HL-60 (cell line): ENCODE measurements at regions not wholly inside any gene's neighbourhood (a gene's known extent, or its start where the extent isn't known, plus 50 kb on each side); places are given as distances from the start of the nearest gene placed in this dataset.

Source experiments
- DNase-seq, 2 experiments: peaks; one replicate each; pipeline ENCODE4 v3.0.0-alpha.2; 2010 to 2020; ENCODE audit warnings: low read depth in 1 of 2, low spot score in 1 of 2
- H3K27ac ChIP-seq: fragments of 250-450 bp; sonication (Bioruptor Pico); replicated peaks from 2 replicates; pipeline ENCODE4 v1.5.1; 2020; ENCODE audit warnings: mild to moderate bottlenecking, moderate library complexity
- H3K27me3 ChIP-seq: fragments of 250-450 bp; sonication (Bioruptor Pico); 2 replicates; pipeline ENCODE4 v1.5.1; 2021; ENCODE audit warnings: mild to moderate bottlenecking, moderate library complexity; ENCODE audit not compliant: insufficient read depth, poor library complexity, severe bottlenecking
- H3K4me3 ChIP-seq: replicated peaks from 2 replicates; pipeline ENCODE4 v1.5.1; 2011; ENCODE audit warnings: mild to moderate bottlenecking, control low read depth, low read length; ENCODE audit not compliant: insufficient read depth
- CTCF ChIP-seq: IDR thresholded peaks from one replicate; pipeline ENCODE4 v1.5.1; 2011; ENCODE audit warnings: low read length, control low read depth, inconsistent platforms; ENCODE audit not compliant: insufficient read depth
- GABPA ChIP-seq: IDR thresholded peaks from 2 replicates; pipeline ENCODE4 v1.6.1; 2012; ENCODE audit warnings: low read depth
- POLR2AphosphoS5 ChIP-seq: IDR thresholded peaks from 2 replicates; pipeline ENCODE4 v1.6.1; 2012; ENCODE audit warnings: low read depth
- REST ChIP-seq: IDR thresholded peaks from 2 replicates; pipeline ENCODE4 v1.6.1; 2012; ENCODE audit warnings: low read depth; ENCODE audit not compliant: insufficient replicate concordance
- SPI1 ChIP-seq: IDR thresholded peaks from 2 replicates; pipeline ENCODE4 v1.6.1; 2012; ENCODE audit warnings: low read depth, mild to moderate bottlenecking, borderline replicate concordance

GRCh38 chr20:1818895-1819294 is 76.3 kb upstream of the SIRPA start:
- H3K27me3 ChIP-seq: no peaks in the 10 kb centered on the region
- DNase-seq: no peak
- peak overlapping the region; percentile 87 for H3K27ac ChIP-seq
- no peak for TF ChIP-seq GABPA
- TF ChIP-seq POLR2AphosphoS5: no peak
- no peak for TF ChIP-seq SPI1
- TF ChIP-seq REST: no peak
- TF ChIP-seq CTCF: no peak
- no peak overlapping the region for H3K4me3 ChIP-seq

GRCh38 chr20:1818247-1818840 is 76.9 kb upstream of the SIRPA start:
- Histone ChIP-seq H3K4me3 (no peak overlapping the region), H3K27ac (peak overlapping the region; percentile 87), H3K27me3 (no peaks in the 10 kb centered on the region)
- DNase-seq: no peak
- no peak for TF ChIP-seq REST
- TF ChIP-seq SPI1: peak; percentile 29; the same call in 1 of the 2 replicates

- TF ChIP-seq CTCF: no peak
- no peak for TF ChIP-seq GABPA
- no peak for TF ChIP-seq SPI1
- no peak for TF ChIP-seq REST
- TF ChIP-seq POLR2AphosphoS5: no peak
- Histone ChIP-seq H3K27ac (peak overlapping the region; percentile 87), H3K27me3 (no peaks in the 10 kb centered on the region), H3K4me3 (no peak overlapping the region)
- no peak for DNase-seq
Measured at GRCh38 chr20:1817577-1818211, 77.5 kb upstream of the SIRPA start.
